IMR-90 (cell line): ENCODE measurements at regions not wholly inside any gene's neighbourhood (a gene's known extent, or its start where the extent isn't known, plus 50 kb on each side); places are given as distances from the start of the nearest gene placed in this dataset.

ENCODE experiments used
- ATAC-seq: fragments of 200-7000 bp; cut with Tn5 transposase; 2 replicates; pipeline ENCODE4 v1.9.1; 2020; ENCODE audit warnings: low read depth, mild to moderate bottlenecking, moderate library complexity
- BruUV-seq: library from RNA; stranded (reverse); fragments of 400-500 nt; replicated peaks from 2 replicates; lab custom pipeline; 2021; lab: Mats Ljungman, UMichigan
- CTCF ChIA-PET: fragments of 300-600 bp; formaldehyde crosslinking; extraction: SDS; loops from one replicate; lab custom pipeline; 2021; ENCODE audit warnings: antibody characterized with exemption; lab: Yijun Ruan, JAX
- POLR2A ChIA-PET: fragments of 300-600 bp; sonication (Branson Sonifier 250); formaldehyde crosslinking; loops from one replicate; lab custom pipeline; 2022; ENCODE audit warnings: antibody characterized with exemption; ENCODE audit not compliant: unreplicated experiment; lab: Charles Lee
- DNase-seq: peaks from one replicate; pipeline ENCODE4 v3.0.0; 2013
- H2AFZ ChIP-seq: replicated peaks from 2 replicates; pipeline ENCODE3; 2013; ENCODE audit warnings: low read length, mild to moderate bottlenecking; ENCODE audit not compliant: poor library complexity
- H2AK5ac ChIP-seq: 2 replicates; pipeline ENCODE4 v1.6.1; 2013; ENCODE audit warnings: low read depth, low read length, inconsistent platforms
- H2AK9ac ChIP-seq: replicated peaks from 2 replicates; pipeline ENCODE3; 2013; ENCODE audit warnings: mild to moderate bottlenecking, low read depth, low read length, moderate library complexity; ENCODE audit not compliant: poor library complexity
- H2BK120ac ChIP-seq: 2 replicates; pipeline ENCODE4 v1.6.1; 2013; ENCODE audit warnings: low read depth, low read length, inconsistent platforms
- H2BK15ac ChIP-seq: 3 replicates; pipeline ENCODE4 v1.6.1; 2013; ENCODE audit warnings: low read depth, low read length, inconsistent platforms
- H2BK20ac ChIP-seq: 2 replicates; pipeline ENCODE4 v1.6.1; 2013; ENCODE audit warnings: low read depth, mild to moderate bottlenecking, inconsistent platforms, low read length, moderate library complexity
- H2BK5ac ChIP-seq: 2 replicates; pipeline ENCODE4 v1.6.1; 2013; ENCODE audit warnings: mild to moderate bottlenecking, low read depth, low read length, inconsistent platforms; ENCODE audit not compliant: poor library complexity, severe bottlenecking
- H3K14ac ChIP-seq: replicated peaks from 2 replicates; pipeline ENCODE4 v1.6.1; 2013; ENCODE audit warnings: low read depth, low read length, inconsistent platforms
- H3K18ac ChIP-seq: 2 replicates; pipeline ENCODE4 v1.6.1; 2013; ENCODE audit warnings: low read depth, low read length, control low read depth
- H3K23ac ChIP-seq: 2 replicates; pipeline ENCODE4 v1.6.1; 2013; ENCODE audit warnings: low read depth, low read length, inconsistent platforms
- H3K27ac ChIP-seq: 2 replicates; pipeline ENCODE4 v1.5.1; 2013; ENCODE audit warnings: mild to moderate bottlenecking, control low read depth, low read length; ENCODE audit not compliant: insufficient read depth
- H3K27me3 ChIP-seq: 2 replicates; pipeline ENCODE4 v1.6.1; 2013; ENCODE audit warnings: low read length; ENCODE audit not compliant: control insufficient read depth, insufficient read depth
- H3K36me3 ChIP-seq: 2 replicates; pipeline ENCODE4 v1.6.1; 2013; ENCODE audit warnings: low read length, mixed read lengths; ENCODE audit not compliant: control insufficient read depth, insufficient read depth
- H3K4ac ChIP-seq: 2 replicates; pipeline ENCODE4 v1.6.1; 2013; ENCODE audit warnings: low read depth, low read length, inconsistent platforms
- H3K4me1 ChIP-seq: 2 replicates; pipeline ENCODE4 v1.6.1; 2013; ENCODE audit warnings: low read length, mixed read lengths; ENCODE audit not compliant: control insufficient read depth, insufficient read depth
- H3K4me2 ChIP-seq: 2 replicates; pipeline ENCODE4 v1.6.1; 2013; ENCODE audit warnings: low read depth, mild to moderate bottlenecking, control low read depth, low read length, moderate library complexity
- H3K4me3 ChIP-seq: 2 replicates; pipeline ENCODE4 v1.5.1; 2013; ENCODE audit warnings: low read depth, mild to moderate bottlenecking, control low read depth, low read length, moderate library complexity; ENCODE audit not compliant: insufficient read depth
- H3K56ac ChIP-seq: 2 replicates; pipeline ENCODE4 v1.6.1; 2013; ENCODE audit warnings: low read length, inconsistent platforms; ENCODE audit not compliant: insufficient read depth; ENCODE audit errors: extremely low read depth
- H3K79me1 ChIP-seq, 2 experiments: 2 replicates each; pipeline ENCODE4 v1.6.1; 2013; ENCODE audit warnings: low read length in 2 of 2, inconsistent platforms in 1 of 2, low read depth in 1 of 2
- H3K9ac ChIP-seq: 2 replicates; pipeline ENCODE4 v1.6.1; 2013; ENCODE audit warnings: low read depth, low read length, control low read depth
- H3K9me1 ChIP-seq: 2 replicates; pipeline ENCODE4 v1.6.1; 2013; ENCODE audit warnings: low read length, inconsistent platforms; ENCODE audit not compliant: insufficient read depth
- H3K9me3 ChIP-seq: 2 replicates; pipeline ENCODE4 v1.6.1; 2013; ENCODE audit warnings: low read length; ENCODE audit not compliant: control insufficient read depth, insufficient read depth
- H4K20me1 ChIP-seq: 2 replicates; pipeline ENCODE4 v1.6.1; 2013; ENCODE audit warnings: low read length, inconsistent platforms; ENCODE audit not compliant: insufficient read depth
- H4K5ac ChIP-seq: 2 replicates; pipeline ENCODE4 v1.6.1; 2013; ENCODE audit warnings: mild to moderate bottlenecking, low read depth, low read length, control low read depth
- H4K8ac ChIP-seq, 2 experiments: 2 replicates each; pipeline ENCODE4 v1.6.1; 2013; ENCODE audit warnings: low read depth in 2 of 2, low read length in 2 of 2, control low read depth in 1 of 2, inconsistent platforms in 1 of 2
- H4K91ac ChIP-seq: 2 replicates; pipeline ENCODE4 v1.6.1; 2013; ENCODE audit warnings: low read depth, low read length, inconsistent platforms; ENCODE audit not compliant: insufficient read depth
- BHLHE40 ChIP-seq: fragments of 150-350 bp; IDR thresholded peaks from 2 replicates; pipeline ENCODE4 v1.6.1; 2016; ENCODE audit warnings: mild to moderate bottlenecking, low read depth, low read length
- CEBPB ChIP-seq: IDR thresholded peaks from 2 replicates; pipeline ENCODE4 v1.6.1; 2012; ENCODE audit warnings: low read depth, low read length, improper control_type of control experiment
- CHD1 ChIP-seq: IDR thresholded peaks from 2 replicates; pipeline ENCODE4 v1.6.1; 2012; ENCODE audit warnings: low read depth, low read length, improper control_type of control experiment
- FOS ChIP-seq: fragments of 150-350 bp; IDR thresholded peaks from 2 replicates; pipeline ENCODE4 v1.6.1; 2016; ENCODE audit warnings: low read depth, low read length
- MAFK ChIP-seq: IDR thresholded peaks from 2 replicates; pipeline ENCODE4 v1.6.1; 2012; ENCODE audit warnings: low read depth, low read length, improper control_type of control experiment
- MAZ ChIP-seq: IDR thresholded peaks from 2 replicates; pipeline ENCODE4 v1.6.1; 2012; ENCODE audit warnings: low read depth, mild to moderate bottlenecking, low read length, improper control_type of control experiment, moderate library complexity, borderline replicate concordance
- NFE2L2 ChIP-seq: fragments of 150-350 bp; IDR thresholded peaks from 2 replicates; pipeline ENCODE4 v1.6.1; 2016; ENCODE audit warnings: low read depth, mild to moderate bottlenecking, low read length
- POLR2A ChIP-seq: IDR thresholded peaks from 2 replicates; pipeline ENCODE4 v1.6.1; 2012; ENCODE audit warnings: mild to moderate bottlenecking, low read depth, low read length
- RAD21 ChIP-seq: IDR thresholded peaks from 2 replicates; pipeline ENCODE4 v1.6.1; 2012; ENCODE audit warnings: low read length, improper control_type of control experiment
- RCOR1 ChIP-seq: IDR thresholded peaks from 2 replicates; pipeline ENCODE4 v1.6.1; 2012; ENCODE audit warnings: mild to moderate bottlenecking, low read length, improper control_type of control experiment; ENCODE audit not compliant: insufficient replicate concordance
- RFX5 ChIP-seq: IDR thresholded peaks from 2 replicates; pipeline ENCODE4 v1.8.0; 2012; ENCODE audit warnings: low read depth, mild to moderate bottlenecking, low read length, moderate library complexity
- SMC3 ChIP-seq: fragments of 150-350 bp; IDR thresholded peaks from 2 replicates; pipeline ENCODE4 v1.6.1; 2016; ENCODE audit warnings: low read depth, mild to moderate bottlenecking, antibody characterized with exemption, low read length, moderate library complexity
- WGBS, 2 experiments: methylation state at CpG; one replicate each; pipeline versions ENCODE4 v1.1.5 to v1.1.7; 2013; ENCODE audit warnings: missing lambda C conversion rate in 2 of 2; ENCODE audit not compliant: insufficient read length in 1 of 2; ENCODE audit errors: extremely low coverage in 2 of 2; 5-methylcytosine and 5-hydroxymethylcytosine counted together
- dilution Hi-C: fragments of 300-500 bp; cut with HindIII; formaldehyde crosslinking; loops from one replicate; pipeline ENCODE4 v1.14.3; 2018; ENCODE audit warnings: low sequenced_read_pairs; ENCODE audit not compliant: unreplicated experiment
- in situ Hi-C: fragments of 300-500 bp; cut with MboI; formaldehyde crosslinking; loops from 3 replicates; pipeline ENCODE4 v1.14.3; 2019; ENCODE audit warnings: low sequenced_read_pairs, inconsistent platforms, mixed read lengths
- intact Hi-C: fragments of 100-400 bp; cut with micrococcal nuclease; formaldehyde crosslinking; loops from 2 replicates; pipeline ENCODE4 v1.10.0; 2022
- TF ChIP-seq, protein P1 (sequence below): fragments of 150-350 bp; IDR thresholded peaks from 2 replicates; pipeline ENCODE4 v1.6.1; 2016; ENCODE audit warnings: low read depth, mild to moderate bottlenecking, low read length, moderate library complexity, borderline replicate concordance

DNA sequence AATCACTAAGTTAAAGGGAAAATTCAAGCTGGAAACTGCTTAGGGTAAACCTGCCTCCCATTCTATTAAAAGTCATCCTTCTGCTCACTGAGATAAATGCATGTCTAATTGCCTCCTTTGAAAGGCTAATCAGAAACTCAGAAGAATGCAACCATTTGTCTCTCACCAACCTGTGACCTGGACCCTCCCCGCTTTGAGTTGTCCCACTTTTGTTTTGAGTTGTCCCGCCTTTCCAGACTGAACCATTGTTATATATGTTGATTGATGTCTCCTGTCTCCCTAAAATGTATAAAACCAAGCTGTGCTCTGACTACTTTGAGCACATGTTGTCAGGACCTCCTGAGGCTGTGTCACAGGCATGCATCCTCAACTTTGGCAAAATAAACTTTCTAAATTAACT, 378.4 kb downstream of the KIF20B start:
- no peak overlapping the region for H3K4me3 ChIP-seq
- no peak overlapping the region for H3K56ac ChIP-seq
- TF ChIP-seq CHD1 (no peak), RAD21 (no peak), MAZ (no peak), FOS (no peak), RCOR1 (no peak), BHLHE40 (no peak), MAFK (no peak), CEBPB (no peak), NFE2L2 (no peak), SMC3 (no peak), RFX5 (no peak), POLR2A (no peak)
- TF ChIP-seq, protein P1, sequence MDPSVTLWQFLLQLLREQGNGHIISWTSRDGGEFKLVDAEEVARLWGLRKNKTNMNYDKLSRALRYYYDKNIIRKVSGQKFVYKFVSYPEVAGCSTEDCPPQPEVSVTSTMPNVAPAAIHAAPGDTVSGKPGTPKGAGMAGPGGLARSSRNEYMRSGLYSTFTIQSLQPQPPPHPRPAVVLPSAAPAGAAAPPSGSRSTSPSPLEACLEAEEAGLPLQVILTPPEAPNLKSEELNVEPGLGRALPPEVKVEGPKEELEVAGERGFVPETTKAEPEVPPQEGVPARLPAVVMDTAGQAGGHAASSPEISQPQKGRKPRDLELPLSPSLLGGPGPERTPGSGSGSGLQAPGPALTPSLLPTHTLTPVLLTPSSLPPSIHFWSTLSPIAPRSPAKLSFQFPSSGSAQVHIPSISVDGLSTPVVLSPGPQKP: no peak
- no peaks in the 10 kb centered on the region for H3K27me3 ChIP-seq
- no peak overlapping the region for H2AK9ac ChIP-seq
- DNase-seq (no peak), ATAC-seq (no peak)
- intact Hi-C loops (no loop called here), dilution Hi-C loops (no loop called here), in situ Hi-C loops (no loop called here)
- no peak overlapping the region for H4K5ac ChIP-seq
- no peak overlapping the region for H3K4me2 ChIP-seq
- no peak overlapping the region for H2BK120ac ChIP-seq
- H4K20me1 ChIP-seq: no peaks in the 10 kb centered on the region
- WGBS, 2 experiments: no CpG with 5 or more reads among the region's 2 CpGs
- H2AFZ ChIP-seq: no peak overlapping the region
- no peak overlapping the region for H3K14ac ChIP-seq
- no peak overlapping the region for H2BK20ac ChIP-seq
- H3K27ac ChIP-seq: no peak overlapping the region
- BruUV-seq: no TSS peak
- H3K4ac ChIP-seq: no peak overlapping the region
- no peaks in the 10 kb centered on the region for H3K4me1 ChIP-seq
- H2BK5ac ChIP-seq: no peak overlapping the region
- H4K8ac ChIP-seq: no peak overlapping the region
- no peaks in the 10 kb centered on the region for H3K79me1 ChIP-seq
- no peak overlapping the region for H3K23ac ChIP-seq
- no peaks in the 10 kb centered on the region for H3K9me3 ChIP-seq
- no peak overlapping the region for H4K91ac ChIP-seq
- H3K9me1 ChIP-seq: no peaks in the 10 kb centered on the region
- H3K9ac ChIP-seq: no peak overlapping the region
- no peaks in the 10 kb centered on the region for H3K36me3 ChIP-seq
- no peak overlapping the region for H3K18ac ChIP-seq
- CTCF ChIA-PET: no interaction called here
- H2BK15ac ChIP-seq: no peak overlapping the region
- no peak overlapping the region for H2AK5ac ChIP-seq
- POLR2A ChIA-PET: no interaction called here
